B cell (primary cell): ENCODE measurements at regions not wholly inside any gene's neighbourhood (a gene's known extent, or its start where the extent isn't known, plus 50 kb on each side); places are given as distances from the start of the nearest gene placed in this dataset.

Source experiments
- ATAC-seq: fragments of 200-7000 bp; cut with Tn5 transposase; one replicate; pipeline ENCODE4 v1.10.0; 2021; ENCODE audit warnings: low read depth, mild to moderate bottlenecking, moderate number of reproducible peaks, moderate library complexity
- CTCF ChIA-PET: fragments of 350-600 bp; sonication (Branson Sonifier 250); formaldehyde crosslinking; loops from one replicate; lab custom pipeline; 2021; ENCODE audit warnings: antibody characterized with exemption, inconsistent platforms; lab: Charles Lee
- POLR2A ChIA-PET: fragments of 350-600 bp; sonication (Branson Sonifier 250); formaldehyde crosslinking; loops from one replicate; lab custom pipeline; 2021; ENCODE audit warnings: antibody characterized with exemption; lab: Charles Lee
- DNase-seq: peaks from one replicate; pipeline ENCODE4 v3.0.0; 2013
- H2AFZ ChIP-seq: 2 replicates; pipeline ENCODE4 v1.6.1; 2012; ENCODE audit warnings: mild to moderate bottlenecking, low read depth, low read length; ENCODE audit not compliant: insufficient read depth, poor library complexity, severe bottlenecking
- H3K27ac ChIP-seq, 2 donors: 1 replicate in 1 of 2; 2 replicates in 1 of 2; pipeline ENCODE4 v1.5.1; 2012 to 2013; ENCODE audit warnings: low read length in 2 of 2, mild to moderate bottlenecking in 2 of 2, moderate library complexity in 1 of 2
- H3K27me3 ChIP-seq, 4 experiments: fragments of 200-600 bp in 1 of 4; sonication (generic) in 1 of 4; replicated peaks in 1 of 4; 1 replicate in 2 of 4; 2 replicates in 2 of 4; pipeline versions ENCODE4 v1.6.1 to v1.7.0; 2013 to 2016; ENCODE audit warnings: low read length in 3 of 4, mild to moderate bottlenecking in 2 of 4, mixed read lengths in 1 of 4, moderate library complexity in 1 of 4; ENCODE audit not compliant: insufficient read depth in 4 of 4, control insufficient read depth in 3 of 4; ENCODE audit errors: control extremely low read depth in 1 of 4
- H3K36me3 ChIP-seq, 2 experiments: replicated peaks in 1 of 2; 1 replicate in 1 of 2; 2 replicates in 1 of 2; pipeline versions ENCODE4 v1.6.1 to v1.7.1; 2013; ENCODE audit warnings: low read length in 1 of 2; ENCODE audit not compliant: insufficient read depth in 2 of 2, control insufficient read depth in 1 of 2; ENCODE audit errors: control extremely low read depth in 1 of 2, extremely low read depth in 1 of 2
- H3K4me1 ChIP-seq, 2 donors: fragments of 200-600 bp in 1 of 2; sonication (generic) in 1 of 2; 1 replicate in 1 of 2; 2 replicates in 1 of 2; pipeline versions ENCODE4 v1.5.1 to v1.6.1; 2013 to 2017; ENCODE audit warnings: low read length in 2 of 2; ENCODE audit not compliant: control insufficient read depth in 2 of 2, insufficient read depth in 2 of 2
- H3K4me2 ChIP-seq: replicated peaks from 2 replicates; pipeline ENCODE3; 2012; ENCODE audit warnings: mild to moderate bottlenecking, low read depth, low read length; ENCODE audit not compliant: poor library complexity, severe bottlenecking
- H3K4me3 ChIP-seq, 5 experiments: fragments of 200-600 bp in 1 of 5; sonication (generic) in 1 of 5; 1 replicate in 3 of 5; 2 replicates in 2 of 5; pipeline versions ENCODE4 v1.5.1 to v1.7.0; 2011 to 2016; ENCODE audit warnings: low read length in 4 of 5, mild to moderate bottlenecking in 4 of 5, low read depth in 2 of 5, control low read depth in 1 of 5, moderate library complexity in 1 of 5; ENCODE audit not compliant: insufficient read depth in 1 of 5; ENCODE audit errors: control extremely low read depth in 1 of 5, extremely low read depth in 1 of 5
- H3K79me2 ChIP-seq: fragments of 200-600 bp; sonication (generic); one replicate; pipeline ENCODE4 v1.6.0; 2016; ENCODE audit warnings: low read length; ENCODE audit not compliant: control insufficient read depth, insufficient read depth
- H3K9ac ChIP-seq: fragments of 200-600 bp; sonication (generic); 2 replicates; pipeline ENCODE4 v1.6.1; 2017; ENCODE audit warnings: mild to moderate bottlenecking, low read length, moderate library complexity
- H3K9me3 ChIP-seq, 3 donors: one replicate each; pipeline versions ENCODE4 v1.6.1 to v1.7.1; 2013; ENCODE audit warnings: low read length in 2 of 3; ENCODE audit not compliant: control insufficient read depth in 2 of 3, insufficient read depth in 1 of 3; ENCODE audit errors: control extremely low read depth in 1 of 3
- H4K20me1 ChIP-seq: 2 replicates; pipeline ENCODE4 v1.6.0; 2012; ENCODE audit warnings: mild to moderate bottlenecking, low read length; ENCODE audit not compliant: insufficient read depth, control insufficient read depth, poor library complexity, severe bottlenecking
- H3K27ac Mint-ChIP-seq: one replicate; pipeline ENCODE4 v1.8.0; 2021; ENCODE audit warnings: mixed read lengths
- H3K27me3 Mint-ChIP-seq: one replicate; pipeline ENCODE4 v1.8.0; 2021; ENCODE audit warnings: mixed read lengths
- H3K4me1 Mint-ChIP-seq: one replicate; pipeline ENCODE4 v1.8.0; 2021; ENCODE audit warnings: mixed read lengths
- H3K4me3 Mint-ChIP-seq: one replicate; pipeline ENCODE4 v1.8.0; 2021; ENCODE audit warnings: mixed read lengths
- H3K9me3 Mint-ChIP-seq: one replicate; pipeline ENCODE4 v1.8.0; 2022; ENCODE audit warnings: mixed read lengths; ENCODE audit not compliant: insufficient read depth
- CTCF ChIP-seq: fragments of 200-600 bp; IDR thresholded peaks from one replicate; pipeline ENCODE4 v1.8.0; 2022; ENCODE audit warnings: antibody characterized with exemption, mild to moderate bottlenecking
- EZH2 ChIP-seq: IDR thresholded peaks from 2 replicates; pipeline ENCODE4 v1.6.1; 2012; ENCODE audit warnings: borderline replicate concordance, low read depth, mild to moderate bottlenecking, moderate library complexity, low read length; ENCODE audit not compliant: insufficient read depth, poor library complexity, severe bottlenecking
- WGBS: methylation state at CpG from one replicate; pipeline ENCODE4 v1.1.5; 2013; ENCODE audit warnings: missing lambda C conversion rate; ENCODE audit not compliant: insufficient coverage; 5-methylcytosine and 5-hydroxymethylcytosine counted together
- intact Hi-C: fragments of 100-400 bp; cut with micrococcal nuclease; formaldehyde crosslinking; loops from one replicate; pipeline ENCODE4 v1.10.0; 2022

GRCh38 chr7:123366626-123367025 lies 166.9 kb upstream of the SLC13A1 start:
- Histone ChIP-seq H3K4me2 (no peak overlapping the region), H3K9ac (no peak overlapping the region), H3K4me1 (no peaks in the 10 kb centered on the region), H3K79me2 (no peaks in the 10 kb centered on the region), H3K27me3 (no peaks in the 10 kb centered on the region), H3K36me3 (no peaks in the 10 kb centered on the region), H3K27ac (no peak overlapping the region), H4K20me1 (no peaks in the 10 kb centered on the region), H3K4me3 (no peak overlapping the region), H3K9me3 (peaks cover 0 to 3% (median 0%) of the 10 kb centered on the region in 3 donors), H2AFZ (no peak overlapping the region)
- ATAC-seq = no peak
- intact Hi-C loops = no loop called here
- H3K27me3 Mint-ChIP-seq = no peaks in the 10 kb centered on the region
- H3K27ac Mint-ChIP-seq = no peak overlapping the region
- ChIA-PET CTCF (no interaction called here), POLR2A (no interaction called here)
- no peak overlapping the region for H3K4me3 Mint-ChIP-seq
- TF ChIP-seq CTCF = no peak
- TF ChIP-seq EZH2 = no peak
- no peaks in the 10 kb centered on the region for H3K4me1 Mint-ChIP-seq
- H3K9me3 Mint-ChIP-seq = no peaks in the 10 kb centered on the region
- no peak for DNase-seq

GRCh38 chr7:123360631-123361030 lies 160.9 kb upstream of the SLC13A1 start:
- no peaks in the 10 kb centered on the region for H3K9me3 Mint-ChIP-seq
- Histone ChIP-seq H3K9ac (no peak overlapping the region), H4K20me1 (no peaks in the 10 kb centered on the region), H3K27ac (no peak overlapping the region), H3K36me3 (no peaks in the 10 kb centered on the region), H3K9me3 (no peaks in the 10 kb centered on the region), H2AFZ (no peak overlapping the region), H3K4me2 (no peak overlapping the region), H3K79me2 (no peaks in the 10 kb centered on the region), H3K4me1 (no peaks in the 10 kb centered on the region), H3K27me3 (no peaks in the 10 kb centered on the region), H3K4me3 (no peak overlapping the region)
- H3K27ac Mint-ChIP-seq = no peak overlapping the region
- H3K27me3 Mint-ChIP-seq = no peaks in the 10 kb centered on the region
- no peaks in the 10 kb centered on the region for H3K4me1 Mint-ChIP-seq
- DNase-seq (no peak), ATAC-seq (no peak)
- CTCF ChIA-PET = no interaction called here
- POLR2A ChIA-PET = no interaction called here
- TF ChIP-seq CTCF (no peak), EZH2 (no peak)
- intact Hi-C loops = no loop called here
- WGBS = no CpG with 5 or more reads among the region's 2 CpGs
- no peak overlapping the region for H3K4me3 Mint-ChIP-seq
